Mesendoderm (in vitro differentiated cells): ENCODE measurements at regions not wholly inside any gene's neighbourhood (a gene's known extent, or its start where the extent isn't known, plus 50 kb on each side); places are given as distances from the start of the nearest gene placed in this dataset.

Experiments used
- DNase-seq: peaks from one replicate; pipeline ENCODE4 v3.0.0; 2013
- H2AK5ac ChIP-seq: 2 replicates; pipeline ENCODE4 v1.6.1; 2013; ENCODE audit warnings: low read length, inconsistent platforms
- H2BK120ac ChIP-seq: 2 replicates; pipeline ENCODE4 v1.6.1; 2013; ENCODE audit warnings: low read depth, mild to moderate bottlenecking, low read length, moderate library complexity, mixed read lengths
- H2BK15ac ChIP-seq: replicated peaks from 2 replicates; pipeline ENCODE4 v1.6.1; 2013; ENCODE audit warnings: low read depth, mild to moderate bottlenecking, moderate library complexity
- H2BK5ac ChIP-seq: 2 replicates; pipeline ENCODE4 v1.6.1; 2013; ENCODE audit warnings: low read length, inconsistent platforms
- H3K18ac ChIP-seq: 2 replicates; pipeline ENCODE4 v1.6.1; 2013; ENCODE audit warnings: mild to moderate bottlenecking, low read length, mixed read lengths
- H3K23ac ChIP-seq: one replicate; pipeline ENCODE4 v1.6.1; 2013; ENCODE audit warnings: low read length
- H3K27ac ChIP-seq: 2 replicates; pipeline ENCODE4 v1.5.1; 2013; ENCODE audit warnings: low read depth, mild to moderate bottlenecking, inconsistent platforms, low read length, moderate library complexity
- H3K27me3 ChIP-seq: 2 replicates; pipeline ENCODE4 v1.6.1; 2013; ENCODE audit warnings: low read length, control low read depth, mild to moderate bottlenecking, inconsistent platforms; ENCODE audit not compliant: insufficient read depth, poor library complexity
- H3K36me3 ChIP-seq: 2 replicates; pipeline ENCODE4 v1.6.1; 2013; ENCODE audit warnings: low read length, inconsistent platforms; ENCODE audit not compliant: control insufficient read depth, insufficient read depth
- H3K4ac ChIP-seq: one replicate; pipeline ENCODE4 v1.6.1; 2013; ENCODE audit warnings: low read depth, mild to moderate bottlenecking, low read length, moderate library complexity
- H3K4me1 ChIP-seq: 2 replicates; pipeline ENCODE4 v1.6.1; 2013; ENCODE audit warnings: low read depth, low read length, inconsistent platforms; ENCODE audit not compliant: control insufficient read depth
- H3K4me2 ChIP-seq: 2 replicates; pipeline ENCODE4 v1.6.1; 2013; ENCODE audit warnings: low read length
- H3K4me3 ChIP-seq: 2 replicates; pipeline ENCODE4 v1.5.1; 2013; ENCODE audit warnings: mild to moderate bottlenecking, low read length
- H3K56ac ChIP-seq: one replicate; pipeline ENCODE4 v1.6.1; 2013; ENCODE audit warnings: low read length
- H3K79me1 ChIP-seq: 2 replicates; pipeline ENCODE4 v1.6.1; 2013; ENCODE audit warnings: low read length, inconsistent platforms
- H3K79me2 ChIP-seq: 2 replicates; pipeline ENCODE4 v1.6.1; 2013; ENCODE audit warnings: mild to moderate bottlenecking, low read length; ENCODE audit not compliant: control insufficient read depth, insufficient read depth
- H3K9ac ChIP-seq: 2 replicates; pipeline ENCODE4 v1.6.1; 2013; ENCODE audit warnings: low read length, inconsistent platforms
- H4K5ac ChIP-seq: one replicate; pipeline ENCODE4 v1.6.1; 2013; ENCODE audit warnings: low read length
- H4K8ac ChIP-seq: one replicate; pipeline ENCODE4 v1.6.1; 2013; ENCODE audit warnings: low read depth, mild to moderate bottlenecking, control low read depth, low read length, moderate library complexity
- WGBS: extraction: QIAGEN DNeasy Blood & Tissue Kit; methylation state at CpG from one replicate; pipeline ENCODE4 v1.1.7; 2013; ENCODE audit warnings: low lambda C conversion rate, missing lambda C conversion rate; ENCODE audit not compliant: insufficient coverage; ENCODE audit errors: extremely low coverage; 5-methylcytosine and 5-hydroxymethylcytosine counted together

DNA sequence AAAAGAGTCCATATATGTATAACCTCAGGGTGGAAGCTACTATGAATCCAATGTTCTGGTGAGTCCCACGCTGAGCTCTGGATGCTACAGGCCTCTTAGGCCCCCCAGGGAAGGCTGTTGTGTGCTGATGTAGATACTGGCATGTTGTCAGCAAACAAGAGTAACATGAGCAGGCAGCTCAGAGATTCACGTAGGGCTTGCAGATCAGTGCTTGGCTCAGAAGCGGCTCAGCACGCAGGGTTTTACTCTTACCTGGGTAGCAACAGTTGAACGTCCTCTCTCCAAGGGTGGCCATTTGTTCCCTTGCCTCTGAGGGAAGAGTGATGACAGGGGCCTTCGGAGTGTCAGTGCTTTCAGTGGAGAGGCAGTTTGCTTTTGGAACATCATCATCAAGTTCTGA, 93.4 kb downstream of the ZFP64 start:
- WGBS: no CpG with 5 or more reads among the region's 6 CpGs
- H3K4me3 ChIP-seq: no peak overlapping the region
- no peaks in the 10 kb centered on the region for H3K79me1 ChIP-seq
- H3K27me3 ChIP-seq: peaks cover 18% of the 10 kb centered on the region
- no peak overlapping the region for H3K27ac ChIP-seq
- no peak overlapping the region for H4K5ac ChIP-seq
- H2BK5ac ChIP-seq: no peak overlapping the region
- H3K18ac ChIP-seq: no peak overlapping the region
- H3K56ac ChIP-seq: no peak overlapping the region
- H4K8ac ChIP-seq: no peak overlapping the region
- no peak overlapping the region for H3K4me2 ChIP-seq
- no peak for DNase-seq
- H2AK5ac ChIP-seq: no peak overlapping the region
- peaks cover 1% of the 10 kb centered on the region for H3K36me3 ChIP-seq
- no peak overlapping the region for H3K4ac ChIP-seq
- H3K4me1 ChIP-seq: peaks cover 3% of the 10 kb centered on the region
- H2BK120ac ChIP-seq: no peak overlapping the region
- no peak overlapping the region for H3K23ac ChIP-seq
- no peak overlapping the region for H3K9ac ChIP-seq
- no peaks in the 10 kb centered on the region for H3K79me2 ChIP-seq
- no peak overlapping the region for H2BK15ac ChIP-seq

DNA sequence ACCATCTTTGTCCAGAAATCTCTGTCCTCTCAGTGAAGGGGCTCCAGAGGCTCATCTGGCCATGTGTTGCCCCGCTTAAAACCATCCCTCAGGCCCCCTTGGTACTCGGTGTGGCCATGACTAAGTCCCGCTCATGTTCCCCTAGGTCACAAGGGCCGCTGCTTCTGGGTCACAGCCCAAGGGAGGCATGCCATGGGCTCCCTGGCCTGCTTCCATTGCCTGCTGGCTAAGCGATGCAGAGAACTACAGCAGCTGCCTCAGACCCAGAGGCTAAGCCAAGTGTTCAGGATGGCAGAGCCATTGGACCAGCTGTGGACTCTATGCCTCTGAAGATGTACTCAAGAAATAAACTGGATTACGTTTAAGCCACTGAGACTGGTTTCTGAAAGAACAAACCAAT, 95.5 kb downstream of the ZFP64 start:
- no peak overlapping the region for H3K27ac ChIP-seq
- no peak for DNase-seq
- H3K27me3 ChIP-seq: peaks cover 8% of the 10 kb centered on the region
- H3K56ac ChIP-seq: no peak overlapping the region
- H2AK5ac ChIP-seq: no peak overlapping the region
- H4K5ac ChIP-seq: no peak overlapping the region
- H3K23ac ChIP-seq: no peak overlapping the region
- peaks cover 1% of the 10 kb centered on the region for H3K36me3 ChIP-seq
- no peak overlapping the region for H2BK15ac ChIP-seq
- H3K4me2 ChIP-seq: no peak overlapping the region
- no peak overlapping the region for H3K9ac ChIP-seq
- no peaks in the 10 kb centered on the region for H3K4me1 ChIP-seq
- H2BK5ac ChIP-seq: no peak overlapping the region
- WGBS: no CpG with 5 or more reads among the region's 6 CpGs
- H3K4me3 ChIP-seq: no peak overlapping the region
- H3K18ac ChIP-seq: no peak overlapping the region
- no peak overlapping the region for H4K8ac ChIP-seq
- H3K79me1 ChIP-seq: no peaks in the 10 kb centered on the region
- H2BK120ac ChIP-seq: no peak overlapping the region
- H3K79me2 ChIP-seq: no peaks in the 10 kb centered on the region
- no peak overlapping the region for H3K4ac ChIP-seq

DNA sequence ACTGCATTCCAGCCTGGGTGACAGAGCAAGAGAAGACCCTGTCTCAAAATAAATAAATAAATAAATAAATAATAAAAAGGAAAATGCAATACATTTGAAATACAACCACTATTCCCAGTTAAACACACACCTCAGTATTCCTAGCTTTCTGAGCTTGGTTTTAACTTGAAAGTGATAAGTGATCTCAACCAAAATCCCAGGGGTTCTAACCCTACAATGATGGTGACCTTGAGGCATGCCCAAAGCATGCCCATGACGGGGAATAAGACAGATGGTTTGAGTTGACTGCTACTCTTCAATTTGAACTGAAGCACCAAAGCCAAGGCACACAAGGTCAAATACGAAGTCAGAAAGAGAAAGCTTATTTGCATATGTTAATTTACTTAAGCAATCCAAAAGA, 96.9 kb downstream of the ZFP64 start:
- no peak overlapping the region for H2BK15ac ChIP-seq
- no peak overlapping the region for H3K23ac ChIP-seq
- no peak overlapping the region for H3K56ac ChIP-seq
- H2AK5ac ChIP-seq: no peak overlapping the region
- H4K8ac ChIP-seq: no peak overlapping the region
- H3K4me2 ChIP-seq: no peak overlapping the region
- H3K36me3 ChIP-seq: peaks cover 1% of the 10 kb centered on the region
- H3K27ac ChIP-seq: no peak overlapping the region
- no peak overlapping the region for H4K5ac ChIP-seq
- no peaks in the 10 kb centered on the region for H3K79me1 ChIP-seq
- no peaks in the 10 kb centered on the region for H3K4me1 ChIP-seq
- H2BK5ac ChIP-seq: no peak overlapping the region
- H3K79me2 ChIP-seq: no peaks in the 10 kb centered on the region
- WGBS: no CpG with 5 or more reads among the region's 2 CpGs
- H2BK120ac ChIP-seq: no peak overlapping the region
- no peak overlapping the region for H3K18ac ChIP-seq
- no peak overlapping the region for H3K9ac ChIP-seq
- H3K4ac ChIP-seq: no peak overlapping the region
- DNase-seq: no peak
- no peak overlapping the region for H3K4me3 ChIP-seq
- H3K27me3 ChIP-seq: peaks cover 2% of the 10 kb centered on the region

- Histone ChIP-seq H3K4me3 (no peak overlapping the region), H2BK5ac (no peak overlapping the region), H3K79me1 (no peaks in the 10 kb centered on the region), H2BK120ac (no peak overlapping the region), H3K4ac (no peak overlapping the region), H4K5ac (no peak overlapping the region), H2BK15ac (no peak overlapping the region), H3K18ac (no peak overlapping the region), H3K4me2 (no peak overlapping the region), H3K9ac (no peak overlapping the region), H3K4me1 (no peaks in the 10 kb centered on the region), H3K27ac (no peak overlapping the region), H2AK5ac (no peak overlapping the region), H4K8ac (no peak overlapping the region), H3K23ac (no peak overlapping the region), H3K27me3 (no peaks in the 10 kb centered on the region), H3K36me3 (peaks cover 1% of the 10 kb centered on the region), H3K56ac (no peak overlapping the region), H3K79me2 (no peaks in the 10 kb centered on the region)
- WGBS: no CpG with 5 or more reads among the region's 4 CpGs
- no peak for DNase-seq
Observed at GRCh38 chr20:52093575-52093974, 98.0 kb downstream of the ZFP64 start.

DNA sequence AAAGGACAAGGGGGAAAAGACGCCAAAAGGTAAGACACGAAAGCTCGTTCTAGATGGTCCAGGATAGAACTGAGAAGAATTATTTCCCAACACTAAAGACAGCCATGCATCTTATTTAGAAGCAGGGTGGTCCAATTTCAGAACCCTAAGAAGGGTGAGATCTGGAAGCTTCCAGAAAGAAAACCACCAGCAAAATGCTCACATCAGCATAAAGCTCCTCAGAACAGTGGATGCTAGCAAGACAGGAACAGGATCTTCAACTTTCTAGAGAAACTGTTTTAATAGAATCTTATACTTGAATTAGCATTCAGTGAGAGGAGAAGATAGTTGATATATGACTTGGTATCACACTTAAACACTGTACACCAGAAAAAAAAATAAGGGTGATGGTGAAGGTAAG, 101.5 kb downstream of the ZFP64 start:
- H3K4ac ChIP-seq: no peak overlapping the region
- no peak overlapping the region for H3K4me2 ChIP-seq
- H3K9ac ChIP-seq: no peak overlapping the region
- no peak overlapping the region for H3K23ac ChIP-seq
- H3K4me1 ChIP-seq: no peaks in the 10 kb centered on the region
- H2AK5ac ChIP-seq: no peak overlapping the region
- no peak overlapping the region for H3K4me3 ChIP-seq
- H3K79me2 ChIP-seq: no peaks in the 10 kb centered on the region
- no peaks in the 10 kb centered on the region for H3K36me3 ChIP-seq
- H3K27me3 ChIP-seq: no peaks in the 10 kb centered on the region
- H2BK15ac ChIP-seq: no peak overlapping the region
- H3K27ac ChIP-seq: no peak overlapping the region
- no peak overlapping the region for H3K56ac ChIP-seq
- H3K79me1 ChIP-seq: no peaks in the 10 kb centered on the region
- DNase-seq: no peak
- no peak overlapping the region for H4K8ac ChIP-seq
- H4K5ac ChIP-seq: no peak overlapping the region
- H2BK5ac ChIP-seq: no peak overlapping the region
- no CpG with 5 or more reads among the region's 3 CpGs for WGBS
- H2BK120ac ChIP-seq: no peak overlapping the region
- H3K18ac ChIP-seq: no peak overlapping the region

GRCh38 chr20:52087471-52087870, 104.1 kb downstream of the ZFP64 start:
- Histone ChIP-seq H3K27ac (no peak overlapping the region), H3K36me3 (no peaks in the 10 kb centered on the region), H3K23ac (no peak overlapping the region), H2BK120ac (no peak overlapping the region), H2AK5ac (no peak overlapping the region), H3K27me3 (no peaks in the 10 kb centered on the region), H3K79me1 (no peaks in the 10 kb centered on the region), H3K4ac (no peak overlapping the region), H3K9ac (no peak overlapping the region), H2BK15ac (no peak overlapping the region), H2BK5ac (no peak overlapping the region), H3K4me2 (no peak overlapping the region), H3K4me1 (no peaks in the 10 kb centered on the region), H3K18ac (no peak overlapping the region), H4K5ac (no peak overlapping the region), H3K4me3 (no peak overlapping the region), H4K8ac (no peak overlapping the region), H3K56ac (no peak overlapping the region), H3K79me2 (no peaks in the 10 kb centered on the region)
- no peak for DNase-seq
